ENCODE measurements at regions not wholly inside any gene's neighbourhood (a gene's known extent, or its start where the extent isn't known, plus 50 kb on each side); places are given as distances from the start of the nearest gene placed in this dataset.

- no peak for TF ChIP-seq CTCF (IDR thresholded peaks at IDR 0.05; ENCODE audit: insufficient read depth, low read length, missing control alignments)
- no peak for DNase-seq (ENCODE audit: low read depth, low spot score)
- H3K4me3 ChIP-seq (ENCODE audit: low read depth, low read length) = no peak overlapping the region
- ChIA-PET POLR2A (no interaction called here), CTCF (no interaction called here)
Observed at GRCh38 chr13:100860866-100861265, 186.3 kb upstream of the TMTC4 start.

- POLR2A ChIA-PET = no interaction called here
- no peak for DNase-seq (ENCODE audit: low read depth, low spot score)
- CTCF ChIA-PET = no interaction called here
Observed at GRCh38 chr13:100859861-100860260, 185.3 kb upstream of the TMTC4 start.

GRCh38 chr13:100855151-100855550, 180.6 kb upstream of the TMTC4 start:
- DNase-seq (ENCODE audit: low read depth, low spot score) = no peak
- H3K4me3 ChIP-seq (ENCODE audit: low read depth, low read length) = no peak overlapping the region
- POLR2A ChIA-PET = no interaction called here
- CTCF ChIA-PET = no interaction called here
- no peak for TF ChIP-seq CTCF (IDR thresholded peaks at IDR 0.05; ENCODE audit: insufficient read depth, low read length, missing control alignments)

More at GRCh38 chr13:100859861-100860260, 185.3 kb upstream of the TMTC4 start:
- no peak for TF ChIP-seq CTCF (IDR thresholded peaks at IDR 0.05; ENCODE audit: insufficient read depth, low read length, missing control alignments)
- no peak overlapping the region for H3K4me3 ChIP-seq (ENCODE audit: low read depth, low read length)

GRCh38 chr13:100854006-100854405, 179.4 kb upstream of the TMTC4 start:
- POLR2A ChIA-PET = no interaction called here
- no peak for DNase-seq (ENCODE audit: low read depth, low spot score)
- no peak for TF ChIP-seq CTCF (IDR thresholded peaks at IDR 0.05; ENCODE audit: insufficient read depth, low read length, missing control alignments)
- H3K4me3 ChIP-seq (ENCODE audit: low read depth, low read length) = no peak overlapping the region
- CTCF ChIA-PET = no interaction called here

GRCh38 chr13:100853434-100853833, 178.8 kb upstream of the TMTC4 start:
- H3K4me3 ChIP-seq (ENCODE audit: low read depth, low read length) = no peak overlapping the region
- DNase-seq (ENCODE audit: low read depth, low spot score) = no peak
- no peak for TF ChIP-seq CTCF (IDR thresholded peaks at IDR 0.05; ENCODE audit: insufficient read depth, low read length, missing control alignments)
- CTCF ChIA-PET = no interaction called here
- POLR2A ChIA-PET = no interaction called here

GRCh38 chr13:100852146-100852545, 177.6 kb upstream of the TMTC4 start:
- no peak overlapping the region for H3K4me3 ChIP-seq (ENCODE audit: low read depth, low read length)
- CTCF ChIA-PET = no interaction called here
- no peak for TF ChIP-seq CTCF (IDR thresholded peaks at IDR 0.05; ENCODE audit: insufficient read depth, low read length, missing control alignments)
- no peak for DNase-seq (ENCODE audit: low read depth, low spot score)
- POLR2A ChIA-PET = no interaction called here

Data from AG04449 (cell line).